ENCODE measurements at regions not wholly inside any gene's neighbourhood (a gene's known extent, or its start where the extent isn't known, plus 50 kb on each side); places are given as distances from the start of the nearest gene placed in this dataset.

DNA sequence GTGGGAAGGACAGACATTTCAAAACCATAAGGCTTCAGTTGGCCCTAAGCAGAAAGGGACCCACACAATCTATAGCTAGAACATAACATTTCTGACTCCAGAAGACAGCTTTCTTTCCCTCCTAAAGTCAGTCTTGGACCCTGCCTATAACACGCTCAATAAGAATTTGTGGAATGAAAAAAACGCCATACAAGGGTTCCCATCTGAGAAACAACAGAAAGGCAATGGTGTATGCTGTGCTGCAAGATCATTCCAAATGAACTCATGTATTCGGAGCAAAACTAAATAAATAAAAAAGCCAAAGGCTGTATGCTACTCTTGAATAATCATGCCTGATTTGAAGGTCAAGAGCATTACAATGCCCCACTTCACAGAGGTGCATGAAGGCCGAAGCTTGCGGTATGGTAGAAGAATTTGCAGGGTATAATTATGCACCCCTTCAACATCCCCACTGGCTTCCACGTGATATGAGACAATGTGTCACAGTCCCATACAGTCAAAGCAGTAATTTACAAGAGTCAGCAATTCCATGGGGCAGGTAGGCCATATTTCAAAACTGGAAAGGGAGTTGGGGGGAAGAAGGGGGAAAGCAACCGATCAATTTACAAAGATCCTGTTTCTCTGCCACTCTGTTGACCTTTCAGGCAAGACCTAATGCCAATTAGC is 61.4 kb upstream of the SLC14A2 start:
- TF ChIP-seq CTCF (IDR thresholded peaks at IDR 0.05) (no peak), EP300 (IDR thresholded peaks at IDR 0.05) (no peak)

Measured in stomach (tissue), 4 donors.